Fibroblast of peridontal ligament (primary cell): ENCODE measurements at regions not wholly inside any gene's neighbourhood (a gene's known extent, or its start where the extent isn't known, plus 50 kb on each side); places are given as distances from the start of the nearest gene placed in this dataset.

Source experiments
- DNase-seq: peaks from one replicate; pipeline ENCODE4 v3.0.0-alpha.2; 2010; ENCODE audit errors: extremely low read depth

DNA sequence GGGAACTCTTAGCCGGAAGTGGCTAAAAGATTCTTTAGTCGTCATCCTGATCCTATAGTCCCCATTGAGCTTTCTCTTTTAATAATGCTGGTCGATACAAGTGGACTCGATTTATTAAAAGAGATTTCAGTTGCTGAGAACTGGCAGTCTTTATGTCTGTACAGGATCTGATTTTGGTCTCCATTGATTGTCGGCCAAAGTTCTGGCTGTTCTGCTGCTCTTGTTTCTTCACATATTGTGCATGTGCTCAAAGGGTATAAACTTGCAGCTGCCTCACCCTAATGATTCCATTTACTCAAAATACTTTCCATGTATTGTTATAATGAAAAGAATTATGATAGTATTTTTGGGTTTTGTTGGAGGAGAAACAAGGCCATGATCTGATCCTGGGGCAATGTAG, 100.7 kb upstream of the CTTNBP2 start:
- DNase-seq = no peak

DNA sequence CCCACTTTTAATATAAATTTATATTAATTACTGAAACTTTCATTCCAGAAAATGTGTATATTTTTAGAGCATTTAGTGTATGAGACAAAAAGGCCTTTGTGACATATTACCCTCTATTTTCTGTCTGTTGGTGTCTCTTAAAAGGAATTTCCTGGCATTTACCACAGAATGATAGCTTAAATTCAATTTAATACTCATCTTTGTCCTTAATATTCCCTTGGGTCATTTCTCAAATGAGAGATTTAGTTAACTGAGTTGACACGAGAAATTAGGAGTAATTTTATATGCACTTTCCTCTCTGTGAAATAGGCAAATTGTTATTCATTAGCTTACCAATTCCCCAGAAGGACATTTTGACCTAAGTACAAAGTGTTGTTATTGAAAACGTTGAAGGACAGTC, 101.7 kb upstream of the CTTNBP2 start:
- DNase-seq = no peak

DNA sequence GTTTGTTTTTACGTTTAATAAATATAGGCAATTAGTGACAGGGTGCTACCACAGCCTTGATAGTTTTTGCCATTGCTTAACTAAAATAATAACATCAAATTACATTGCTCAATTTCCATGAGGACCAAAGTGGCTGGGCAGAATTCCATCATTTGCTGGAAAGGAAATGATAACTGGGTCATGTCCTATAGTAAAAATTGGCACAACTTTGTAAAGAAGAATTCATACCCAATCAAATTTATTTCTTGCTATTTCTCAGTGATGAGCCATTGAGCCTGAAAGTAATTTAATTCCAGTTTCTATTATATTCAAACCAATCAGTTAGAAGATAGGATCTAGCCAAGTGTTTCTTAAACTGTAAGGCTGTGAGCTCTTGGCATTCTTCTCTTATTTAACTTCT, 102.2 kb upstream of the CTTNBP2 start:
- peak; percentile 11 for DNase-seq

DNA sequence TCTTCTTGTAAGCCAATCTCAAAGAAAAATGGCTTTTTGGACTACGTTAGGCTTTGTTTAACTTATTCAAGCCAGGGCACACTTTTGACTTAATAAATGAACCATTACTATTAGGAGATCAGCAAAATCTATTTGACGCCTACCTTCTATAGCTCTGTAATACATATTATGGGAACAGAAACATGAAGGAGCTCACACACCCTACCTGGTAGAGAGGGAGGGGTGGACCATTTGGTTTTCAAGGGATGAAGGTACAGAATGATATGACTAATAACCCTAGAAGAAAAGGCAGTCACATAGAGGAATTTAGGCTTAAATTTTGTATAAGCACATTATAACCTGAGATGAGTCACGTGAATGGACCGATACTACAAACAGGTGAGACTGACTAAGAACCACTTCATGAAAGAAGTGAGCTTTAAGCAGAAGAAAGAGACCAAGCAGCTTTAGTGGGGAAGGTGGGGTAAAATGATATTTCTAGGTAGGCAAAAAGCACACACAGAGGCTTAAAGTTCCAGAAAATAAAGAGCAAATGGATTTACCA, 106.8 kb upstream of the CTTNBP2 start:
- no peak for DNase-seq

DNA sequence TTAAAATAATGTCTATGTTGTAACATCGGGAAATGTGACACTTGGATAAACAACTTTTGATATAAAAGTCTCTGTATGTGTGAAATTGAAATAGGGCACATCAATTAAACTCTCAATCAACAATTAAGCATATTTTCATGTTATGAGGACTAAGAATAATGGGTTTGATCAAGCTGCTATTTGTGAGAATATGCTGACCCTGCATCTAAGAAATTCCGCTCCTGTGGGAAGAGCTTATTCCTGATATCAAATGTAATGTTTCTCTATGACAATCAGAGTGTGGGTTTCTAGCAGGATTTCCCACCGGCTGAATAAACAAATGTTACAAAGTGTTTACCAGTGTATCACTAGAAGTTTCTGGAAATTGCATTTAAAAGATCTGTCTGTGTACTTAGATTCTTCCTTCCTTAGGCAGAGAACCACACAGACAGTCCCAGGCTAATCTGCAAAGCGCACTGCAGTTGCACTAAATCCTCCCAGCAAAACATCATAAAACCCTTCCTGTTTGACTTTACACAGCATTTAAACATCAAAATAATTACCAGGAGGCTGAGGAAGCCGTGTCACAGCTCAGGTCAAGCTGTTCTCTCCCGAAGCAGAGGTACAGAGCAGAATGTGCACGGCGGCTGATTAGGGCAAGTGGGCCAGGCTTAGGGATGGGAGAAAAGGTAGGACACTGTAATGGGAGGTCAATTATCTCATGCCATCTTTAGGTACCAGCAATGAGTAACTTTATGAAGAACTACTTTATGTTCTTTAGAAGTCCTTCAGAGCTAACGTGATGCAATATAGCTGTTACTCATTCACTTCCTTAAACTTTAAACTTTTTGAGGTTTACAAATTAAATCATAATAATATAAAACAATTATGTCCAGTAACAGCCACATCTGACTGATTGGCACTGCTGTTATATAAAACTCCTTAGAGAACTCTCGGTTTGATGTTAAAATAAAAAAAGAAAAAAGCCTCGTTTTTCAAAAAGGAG, 109.1 kb upstream of the CTTNBP2 start:
- DNase-seq = no peak

DNA sequence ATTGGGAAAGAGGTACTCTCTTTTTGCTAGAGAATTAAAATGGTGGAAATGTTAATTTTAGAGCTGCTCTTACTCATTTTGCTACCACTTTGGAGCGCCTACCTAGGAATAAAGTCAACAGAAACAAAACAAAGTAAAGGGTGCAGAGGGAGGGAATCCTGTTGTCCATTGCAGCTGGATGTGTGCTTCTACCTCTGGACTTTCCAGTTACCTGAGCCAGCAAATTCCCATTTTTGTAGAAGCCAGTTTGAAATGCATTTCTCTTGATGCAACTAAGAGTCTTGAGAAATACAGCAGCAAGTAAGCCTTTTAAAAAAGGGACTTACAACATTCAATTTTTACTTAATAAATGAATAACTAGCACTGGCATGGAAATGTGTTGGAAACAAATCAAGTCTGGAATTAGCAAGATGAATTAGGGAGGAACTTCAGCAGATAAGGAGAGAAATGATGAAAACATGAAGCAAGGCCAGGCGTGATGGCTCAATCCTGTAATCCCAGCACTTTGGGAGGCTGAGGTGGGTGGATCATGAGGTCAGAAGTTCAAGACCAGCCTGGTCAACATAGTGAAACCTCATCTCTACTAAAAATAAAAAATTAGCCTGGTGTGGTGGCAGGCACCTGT, 113.5 kb upstream of the CTTNBP2 start:
- DNase-seq = no peak

DNA sequence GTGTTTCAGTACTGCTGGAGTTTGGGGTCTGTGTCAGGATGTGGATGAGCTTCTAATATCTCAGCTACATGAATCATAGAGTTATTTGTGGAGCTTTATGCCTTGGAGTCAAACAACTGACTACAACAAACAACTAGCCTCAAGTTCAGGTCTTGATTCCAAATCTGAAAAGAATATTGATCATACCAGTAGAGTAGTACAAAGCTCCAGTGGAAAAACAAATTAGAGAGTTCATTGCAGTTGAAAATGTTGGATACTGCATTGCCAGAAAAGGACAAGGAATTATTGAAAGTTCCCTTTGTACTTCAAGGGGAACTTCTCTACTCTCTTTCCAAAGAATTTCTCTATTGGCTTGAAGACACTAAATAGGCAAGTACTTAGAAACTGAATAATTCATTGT, 117.6 kb upstream of the CTTNBP2 start:
- DNase-seq = no peak

DNA sequence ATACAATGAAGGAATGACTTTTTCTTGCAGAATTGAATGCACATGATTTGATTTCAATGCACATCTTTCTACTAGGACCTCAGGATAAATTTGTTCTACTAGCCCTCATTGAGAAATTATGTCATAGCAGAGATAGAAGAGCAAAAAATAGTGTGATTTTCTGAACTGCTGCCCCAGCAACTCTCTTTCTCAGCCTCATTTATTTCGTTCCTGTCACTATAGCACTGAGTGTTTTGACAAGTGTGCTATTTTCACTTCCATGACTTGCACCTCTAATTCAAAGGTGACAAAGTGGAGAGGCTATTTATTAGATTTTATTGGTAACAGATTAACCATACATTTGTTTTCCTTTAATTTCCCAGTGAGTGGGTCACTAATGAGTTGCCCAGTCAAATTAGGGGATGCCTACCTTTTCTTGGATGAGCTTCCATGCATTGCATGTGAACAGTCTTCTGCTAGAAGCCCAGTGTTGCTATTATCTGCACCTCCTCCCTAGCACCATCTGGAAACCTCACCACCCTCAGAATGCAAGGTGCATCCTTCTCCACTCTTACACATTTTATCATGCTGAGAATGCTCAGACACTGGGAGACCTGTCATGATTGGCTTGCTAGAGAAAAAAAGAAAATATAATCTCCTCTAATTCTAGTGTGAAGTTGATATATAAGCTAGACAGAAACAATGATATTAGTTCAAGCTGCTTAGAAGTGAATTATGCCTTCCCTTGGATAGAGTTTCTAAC, 119.6 kb upstream of the CTTNBP2 start:
- DNase-seq = no peak

DNA sequence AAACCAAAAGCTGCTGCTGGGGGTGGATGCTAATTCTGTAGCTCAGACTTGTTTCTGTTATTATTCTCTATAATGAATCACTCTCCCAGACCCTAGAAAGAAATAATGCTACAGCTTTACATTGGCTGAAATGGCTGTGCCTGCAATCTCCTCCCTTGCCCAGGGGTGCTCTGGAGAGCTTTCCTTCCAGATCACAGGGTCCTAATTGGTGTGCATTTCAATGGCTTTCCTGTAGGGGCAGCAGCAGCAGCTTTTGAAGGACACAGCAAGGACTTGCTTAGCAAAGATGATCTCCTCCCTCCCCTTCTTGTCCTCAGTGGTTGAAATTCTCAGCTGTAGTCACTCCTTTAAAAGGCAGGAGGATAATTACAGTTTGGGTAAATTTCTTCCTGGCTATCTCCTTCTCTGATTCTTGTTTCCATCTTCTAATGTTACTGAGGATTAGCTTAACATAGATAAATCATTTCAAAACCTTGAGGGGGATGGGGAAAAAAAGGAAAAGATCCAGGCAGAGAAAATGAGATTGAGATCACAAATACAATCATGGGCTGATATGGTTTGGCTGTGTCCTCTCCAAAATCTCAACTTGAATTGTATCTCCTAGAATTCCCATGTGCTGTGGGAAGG, 120.2 kb upstream of the CTTNBP2 start:
- peak; percentile 21 for DNase-seq

DNA sequence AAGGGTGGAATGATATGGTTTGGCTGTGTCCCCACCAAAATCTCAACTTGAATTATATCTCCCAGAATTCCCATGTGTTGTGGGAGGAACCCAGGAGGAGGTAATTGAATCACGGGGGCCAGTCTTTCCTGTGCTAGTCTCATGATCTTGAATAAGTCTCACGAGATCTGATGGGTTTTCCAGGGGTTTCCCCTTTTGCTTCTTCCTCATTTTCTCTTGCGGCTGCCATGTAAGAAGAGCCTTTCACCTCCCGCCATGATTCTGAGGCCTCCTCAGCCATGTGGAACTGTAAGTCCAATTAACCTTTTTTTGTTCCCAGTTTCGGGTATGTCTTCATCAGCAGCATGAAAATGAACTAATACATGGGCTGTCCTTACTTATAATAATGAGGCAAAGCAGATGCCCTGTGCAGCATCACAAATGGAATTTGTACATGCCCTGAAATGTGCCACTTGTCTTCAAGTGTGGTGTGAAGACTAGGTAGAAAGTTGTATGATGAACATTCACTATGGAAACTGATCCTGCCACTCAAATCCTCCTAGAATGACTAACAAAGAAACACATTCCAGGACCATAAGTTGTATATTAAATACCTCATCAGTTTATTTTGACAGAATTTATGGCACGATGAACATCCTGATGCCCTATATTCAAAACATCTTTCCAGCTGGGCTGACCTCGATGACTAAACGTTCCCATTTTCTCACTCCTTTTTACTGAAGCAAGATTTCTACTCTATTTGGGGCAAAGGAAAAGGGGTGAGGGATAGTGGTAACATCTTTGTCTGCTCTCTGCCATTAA, 122.8 kb upstream of the CTTNBP2 start:
- peak; percentile 23 for DNase-seq

DNA sequence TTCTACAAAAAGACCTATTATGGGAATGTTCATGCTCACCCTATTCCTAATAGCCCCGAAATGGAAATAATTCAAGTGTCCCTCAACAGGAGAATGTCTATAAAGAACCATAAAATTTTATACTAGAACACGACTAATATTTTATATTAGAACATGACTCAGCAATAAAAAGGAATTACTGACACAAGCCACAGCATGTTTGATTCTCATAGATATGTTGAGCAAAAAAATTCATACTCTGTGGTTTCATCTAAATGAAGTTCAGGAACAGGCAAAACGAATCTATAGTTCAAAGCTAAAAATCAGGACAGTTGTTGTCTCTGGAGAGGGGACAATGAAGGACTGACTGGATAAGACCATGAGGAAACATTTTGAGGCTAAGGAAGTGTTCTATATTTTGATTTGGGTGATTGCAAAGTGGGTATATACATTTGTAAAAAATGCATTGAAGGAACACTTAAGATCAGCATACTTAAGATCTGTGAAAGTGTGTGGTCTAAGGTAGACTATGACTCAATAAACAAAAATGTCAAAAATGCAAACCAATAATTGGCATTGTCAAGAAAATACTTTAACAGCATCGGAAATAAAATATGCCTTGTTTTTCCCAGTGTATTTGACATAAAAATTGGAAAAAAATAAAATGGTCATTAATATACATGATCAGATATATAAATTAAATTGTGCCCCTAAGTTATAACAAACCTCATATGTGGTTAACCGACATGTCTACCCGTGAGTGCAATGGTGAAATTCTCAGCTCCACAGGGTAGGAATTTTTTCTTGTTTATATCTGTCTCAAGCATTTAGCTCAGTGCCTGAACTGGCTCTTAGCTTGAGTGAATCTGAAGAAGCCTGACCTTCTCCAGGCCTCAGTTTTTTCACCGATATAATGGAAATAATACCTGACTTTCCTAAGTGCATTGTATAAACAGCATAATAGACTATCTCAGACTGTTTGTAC, 124.9 kb upstream of the CTTNBP2 start:
- DNase-seq = no peak

DNA sequence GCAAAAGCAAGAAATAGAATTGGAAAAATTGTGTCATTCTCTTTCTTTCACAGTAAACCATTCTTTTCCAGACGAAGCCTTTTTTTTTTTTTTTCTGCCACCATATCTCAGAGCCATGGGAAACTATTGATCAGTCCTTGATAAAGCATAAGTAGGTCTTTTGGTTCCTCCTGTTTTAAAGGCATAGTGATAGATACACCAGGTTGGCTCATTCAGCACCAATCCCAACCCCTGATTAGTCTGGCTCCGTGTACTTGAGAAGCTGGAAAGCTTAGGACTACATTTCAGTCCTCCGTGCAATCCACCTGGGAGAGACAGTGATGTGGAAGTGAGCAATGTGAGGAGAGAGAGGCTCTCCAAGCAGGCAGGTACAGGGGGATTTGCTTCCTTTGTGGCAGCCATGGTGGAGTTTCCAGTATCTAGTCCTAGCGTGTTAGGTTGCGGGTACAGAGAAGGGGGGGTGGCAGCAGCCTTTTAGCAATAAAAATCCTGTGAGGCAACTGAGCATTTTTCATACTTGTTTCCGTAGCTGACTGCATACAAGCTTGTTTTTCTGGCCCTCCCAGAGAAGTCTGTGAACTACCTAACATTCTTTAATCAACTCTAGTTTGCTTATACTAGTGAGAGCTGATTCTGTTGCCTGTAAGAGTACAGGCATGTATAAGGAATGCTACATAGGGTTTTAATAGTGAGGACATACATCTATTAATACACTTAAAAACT, 127.4 kb upstream of the CTTNBP2 start:
- no peak for DNase-seq

DNA sequence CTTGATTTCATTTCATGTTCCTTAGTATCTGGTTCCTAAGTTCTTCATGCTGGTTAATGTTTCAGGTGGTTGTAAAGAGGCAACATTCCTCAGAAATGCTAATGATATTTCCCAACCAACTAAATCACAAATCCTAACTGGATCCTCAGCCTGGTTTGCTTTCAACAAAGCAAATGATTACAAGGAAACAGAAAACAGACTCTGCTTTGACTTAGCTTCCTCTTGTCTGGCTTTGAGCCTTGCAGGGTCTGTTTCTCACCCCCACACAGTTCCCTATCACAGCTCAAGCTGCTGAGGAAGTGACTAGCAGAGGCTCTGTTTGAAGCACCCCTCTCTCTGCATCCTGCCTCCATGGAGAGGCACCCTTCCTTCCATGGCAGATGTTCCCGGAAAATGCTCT, 130.2 kb upstream of the CTTNBP2 start:
- DNase-seq = no peak

DNA sequence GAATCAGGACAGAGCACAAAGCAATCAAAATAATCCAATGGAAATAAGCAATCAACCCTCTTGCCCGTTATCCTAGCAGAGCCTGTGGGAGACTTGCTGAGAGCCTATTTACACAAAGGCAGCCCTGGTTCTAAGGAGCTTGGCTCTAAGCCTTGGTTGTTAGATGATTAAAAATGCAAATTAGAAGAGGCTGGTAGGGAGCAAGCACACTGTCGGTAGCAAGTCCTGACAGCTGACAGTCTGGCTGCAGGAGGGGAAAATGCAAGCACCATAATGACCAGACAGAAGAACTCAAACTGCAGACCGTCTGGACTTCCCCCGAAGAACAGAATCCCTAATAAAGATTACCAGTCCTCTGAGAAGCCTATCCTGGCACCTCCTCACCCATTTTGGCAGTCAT, 131.8 kb upstream of the CTTNBP2 start:
- no peak for DNase-seq

DNA sequence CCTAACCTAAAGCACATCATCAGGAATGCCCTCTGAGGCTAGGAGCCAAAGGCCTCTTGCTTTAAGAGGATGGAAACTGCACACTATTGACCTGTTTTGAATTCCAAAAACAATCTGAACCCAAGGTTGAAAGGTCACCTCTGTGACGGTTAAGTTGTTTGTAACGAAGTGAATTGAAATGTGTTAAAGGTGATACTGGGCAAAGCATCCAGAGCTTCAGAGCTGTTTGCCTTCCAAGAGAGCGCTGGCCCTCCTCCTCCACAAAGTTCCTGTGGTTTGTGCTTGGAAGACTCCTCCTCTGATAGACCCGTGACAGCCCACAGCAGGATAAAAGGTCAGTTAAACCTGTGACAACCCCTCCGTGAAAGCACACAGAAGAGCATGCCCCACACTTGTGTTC, 133.7 kb upstream of the CTTNBP2 start:
- DNase-seq = no peak

DNA sequence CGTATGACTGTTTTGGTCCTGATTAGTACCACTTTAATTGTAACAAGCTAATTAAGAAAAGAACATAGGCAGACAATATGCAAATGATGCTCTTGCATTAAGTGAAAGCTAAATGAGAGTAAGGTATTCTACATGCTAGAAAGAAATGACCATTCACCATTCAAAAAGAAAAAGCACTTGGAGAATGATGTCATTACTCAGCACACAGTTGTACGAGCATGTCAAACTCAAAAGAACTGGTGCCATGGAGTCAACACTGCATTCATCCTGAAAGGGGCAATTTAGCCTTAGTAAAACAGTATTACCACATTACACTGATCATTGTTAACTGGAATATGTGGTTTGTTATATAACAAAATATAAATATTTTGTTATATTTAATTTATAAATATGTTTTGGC, 136.2 kb upstream of the CTTNBP2 start:
- DNase-seq = no peak

DNA sequence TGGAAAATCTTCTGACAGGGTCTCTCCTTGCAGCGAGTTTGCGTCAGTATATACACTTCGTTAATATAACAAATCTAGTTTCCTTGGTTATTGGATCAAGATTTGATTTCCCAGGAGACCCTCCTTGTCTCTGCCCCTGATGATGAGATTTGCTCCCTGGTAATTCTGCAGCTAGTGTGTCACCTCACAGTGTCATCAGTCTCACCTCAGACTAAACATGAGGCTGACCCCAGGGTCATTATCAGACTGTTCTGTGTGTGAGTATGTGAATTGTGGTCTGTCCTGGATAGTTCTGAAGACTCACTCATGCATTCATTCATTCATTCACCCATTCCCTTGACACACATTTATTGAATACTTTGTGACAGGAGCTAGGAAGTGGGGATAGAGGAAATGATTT, 138.4 kb upstream of the CTTNBP2 start:
- no peak for DNase-seq

DNA sequence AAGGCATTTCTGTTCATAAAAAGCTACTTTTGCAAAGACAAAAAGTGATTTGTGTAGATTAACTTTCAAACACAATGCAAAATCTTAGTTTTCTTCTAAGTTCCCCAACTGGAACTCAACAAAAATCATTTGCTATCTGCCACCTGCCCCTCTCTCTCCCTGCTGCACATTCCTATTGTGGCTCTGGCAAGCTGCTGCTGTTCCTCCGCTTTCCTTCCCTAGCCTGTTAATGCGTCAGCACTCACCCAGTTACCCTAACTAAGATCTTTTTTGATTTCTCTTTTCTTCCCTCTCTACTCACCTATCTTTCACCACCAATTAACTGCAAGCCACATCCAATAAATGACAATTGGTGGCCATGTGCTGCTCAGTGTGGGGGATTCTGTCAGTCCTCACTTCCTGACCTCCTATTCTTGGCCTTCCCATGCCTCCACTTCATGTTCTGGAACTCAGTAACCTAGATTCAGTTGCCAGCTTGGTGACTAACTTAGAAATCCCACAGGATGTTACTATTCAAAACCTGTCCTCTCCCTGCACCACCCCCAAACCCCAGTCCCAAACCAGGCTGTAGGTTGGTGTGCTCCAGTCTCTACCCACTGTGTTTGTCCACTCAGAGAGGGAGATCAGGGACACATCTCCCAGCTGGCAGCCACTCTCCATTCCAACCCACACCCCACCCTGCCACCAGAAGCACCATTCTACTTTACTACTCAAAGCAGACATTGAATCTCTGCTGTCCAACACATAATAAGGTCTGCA, 140.2 kb upstream of the CTTNBP2 start:
- no peak for DNase-seq
